Sigmoid colon (tissue), 6 donors: ENCODE measurements at regions not wholly inside any gene's neighbourhood (a gene's known extent, or its start where the extent isn't known, plus 50 kb on each side); places are given as distances from the start of the nearest gene placed in this dataset.
"Not testable (repeated sequence)": the region's sequence is repeated elsewhere in the genome, so short reads cannot be mapped to it uniquely, and the experiment has no call there.

ENCODE experiments used
- DNase-seq: peaks from one replicate; pipeline ENCODE4 v3.0.0-alpha.2; 2019
- H3K27ac ChIP-seq, 4 donors: fragments of 200-600 bp; sonication (generic); one replicate each; pipeline ENCODE4 v1.5.1; 2016 to 2019; ENCODE audit warnings: mild to moderate bottlenecking in 1 of 4
- H3K27me3 ChIP-seq, 3 donors: fragments of 200-600 bp; sonication (generic); one replicate each; pipeline ENCODE4 v1.5.1; 2019; ENCODE audit warnings: mild to moderate bottlenecking in 1 of 3
- H3K36me3 ChIP-seq, 4 donors: fragments of 200-600 bp; sonication (generic); one replicate each; pipeline ENCODE4 v1.5.1; 2016 to 2019
- H3K4me1 ChIP-seq, 4 donors: fragments of 200-600 bp; sonication (generic); one replicate each; pipeline ENCODE4 v1.5.1; 2017 to 2019
- H3K4me3 ChIP-seq, 4 donors: fragments of 200-600 bp; sonication (generic); one replicate each; pipeline ENCODE4 v1.5.1; 2017 to 2019; ENCODE audit warnings: mild to moderate bottlenecking in 2 of 4, moderate library complexity in 1 of 4
- H3K9me3 ChIP-seq, 4 donors: fragments of 200-600 bp in 3 of 4; sonication (generic) in 3 of 4; one replicate each; pipeline versions ENCODE4 v1.5.1 to v1.6.1; 2013 to 2019
- CTCF ChIP-seq, 4 experiments: fragments of 450-650 bp in 3 of 4; fragments of 200-600 bp in 1 of 4; IDR thresholded peaks; one replicate each; pipeline ENCODE4 v1.5.1; 2016 to 2019; ENCODE audit warnings: antibody characterized with exemption in 4 of 4, mild to moderate bottlenecking in 3 of 4, moderate library complexity in 2 of 4
- EP300 ChIP-seq, 4 donors: sonication (generic); formaldehyde crosslinking; IDR thresholded peaks; one replicate each; pipeline ENCODE4 v1.6.1; 2017; ENCODE audit warnings: antibody characterized with exemption in 4 of 4
- POLR2A ChIP-seq, 2 donors: fragments of 450-650 bp; IDR thresholded peaks; one replicate each; pipeline ENCODE4 v1.6.1; 2016; ENCODE audit warnings: antibody characterized with exemption in 2 of 2, mild to moderate bottlenecking in 2 of 2, moderate library complexity in 2 of 2
- POLR2AphosphoS5 ChIP-seq, 4 donors: sonication (generic); formaldehyde crosslinking; IDR thresholded peaks; one replicate each; pipeline ENCODE4 v1.6.1; 2017; ENCODE audit warnings: antibody characterized with exemption in 4 of 4
- WGBS, 2 donors: extraction: QIAGEN DNeasy Blood & Tissue Kit; methylation state at CpG; one replicate each; pipeline ENCODE4 v1.1.7; 2013; 5-methylcytosine and 5-hydroxymethylcytosine counted together
- intact Hi-C: fragments of 100-400 bp; cut with DNase I; formaldehyde crosslinking; loops from one replicate; pipeline ENCODE4 v1.15.1; 2023
- donor health status: healthy with polysubstance abuse.
- donor health status: healthy.

GRCh38 chr3:25844891-25845290 is 55.0 kb downstream of the OXSM start:
- Histone ChIP-seq H3K4me1 (peaks cover 0 to 24% (median 0%) of the 10 kb centered on the region in 4 donors), H3K9me3 (no peaks in the 10 kb centered on the region), H3K27me3 (no peaks in the 10 kb centered on the region), H3K27ac (no peak overlapping the region), H3K36me3 (no peaks in the 10 kb centered on the region), H3K4me3 (no peak overlapping the region)
- DNase-seq: no peak
- intact Hi-C loops: loop anchor here (2.0 kb wide), 1 partner anchor 870 kb away; no protein-coding TSS in a partner anchor
- TF ChIP-seq POLR2AphosphoS5 (IDR thresholded peaks at IDR 0.05) (no peak), EP300 (IDR thresholded peaks at IDR 0.05) (no peak), CTCF (IDR thresholded peaks at IDR 0.05) (no peak), POLR2A (IDR thresholded peaks at IDR 0.05) (no peak)
- WGBS, 2 donors: 56 to 59% methylated on average over 1 of the region's 1 CpG

- Histone ChIP-seq H3K27ac (no peak overlapping the region), H3K9me3 (no peaks in the 10 kb centered on the region), H3K36me3 (no peaks in the 10 kb centered on the region), H3K4me1 (peaks cover 0 to 24% (median 0%) of the 10 kb centered on the region in 4 donors), H3K27me3 (no peaks in the 10 kb centered on the region), H3K4me3 (no peak overlapping the region)
- 91 to 92% methylated on average over 1 of the region's 1 CpG for WGBS, 2 donors
- no peak for TF ChIP-seq POLR2AphosphoS5 (IDR thresholded peaks at IDR 0.05)
- no peak for TF ChIP-seq POLR2A (IDR thresholded peaks at IDR 0.05)
- TF ChIP-seq EP300 (IDR thresholded peaks at IDR 0.05): no peak
- no peak for TF ChIP-seq CTCF (IDR thresholded peaks at IDR 0.05)
- no peak for DNase-seq
- intact Hi-C loops: no loop called here
These were observed 56.4 kb downstream of the OXSM start for GRCh38 chr3:25846282-25846681.

GRCh38 chr3:25849091-25849490 is 59.2 kb downstream of the OXSM start:
- 31 to 80% methylated on average over 6 of the region's 6 CpGs for WGBS, 2 donors
- TF ChIP-seq POLR2AphosphoS5 (IDR thresholded peaks at IDR 0.05) (no peak), POLR2A (IDR thresholded peaks at IDR 0.05) (no peak), EP300 (IDR thresholded peaks at IDR 0.05) (no peak), CTCF (IDR thresholded peaks at IDR 0.05) (no peak)
- intact Hi-C loops: no loop called here

GRCh38 chr3:25849641-25850385 is 59.9 kb downstream of the OXSM start:
- TF ChIP-seq CTCF (IDR thresholded peaks at IDR 0.05) (no peak), POLR2AphosphoS5 (IDR thresholded peaks at IDR 0.05) (no peak), POLR2A (IDR thresholded peaks at IDR 0.05) (no peak), EP300 (IDR thresholded peaks at IDR 0.05) (no peak)
- H3K9me3 ChIP-seq: no peaks in the 10 kb centered on the region
- H3K27ac ChIP-seq: no peak overlapping the region
- intact Hi-C loops: no loop called here
- H3K36me3 ChIP-seq: no peaks in the 10 kb centered on the region
- H3K27me3 ChIP-seq: no peaks in the 10 kb centered on the region
- 92 to 93% methylated on average over 7 of the region's 7 CpGs for WGBS, 2 donors
- no peak overlapping the region for H3K4me3 ChIP-seq
- no peak for DNase-seq
- peaks cover 0 to 31% (median 11%) of the 10 kb centered on the region in 4 donors for H3K4me1 ChIP-seq

More at GRCh38 chr3:25849091-25849490, 59.2 kb downstream of the OXSM start:
- no peak for DNase-seq
- Histone ChIP-seq H3K27me3 (no peaks in the 10 kb centered on the region), H3K4me1 (peaks cover 0 to 31% (median 5%) of the 10 kb centered on the region in 4 donors), H3K27ac (no peak overlapping the region), H3K36me3 (no peaks in the 10 kb centered on the region), H3K9me3 (no peaks in the 10 kb centered on the region), H3K4me3 (no peak overlapping the region)

- H3K4me3 ChIP-seq, H3K27me3 ChIP-seq, H3K9me3 ChIP-seq, DNase-seq, H3K36me3 ChIP-seq, H3K27ac ChIP-seq, intact Hi-C loops: not testable (repeated sequence)
- peaks cover 0 to 23% (median 11%) of the 10 kb centered on the region in 4 donors for H3K4me1 ChIP-seq
- 94 to 98% methylated on average over 21 of the region's 21 CpGs for WGBS, 2 donors
These were observed 61.9 kb downstream of the OXSM start for GRCh38 chr3:25851693-25852259.
